ENCODE measurements at regions not wholly inside any gene's neighbourhood (a gene's known extent, or its start where the extent isn't known, plus 50 kb on each side); places are given as distances from the start of the nearest gene placed in this dataset.
"Not testable (repeated sequence)": the region's sequence is repeated elsewhere in the genome, so short reads cannot be mapped to it uniquely, and the experiment has no call there.

DNA sequence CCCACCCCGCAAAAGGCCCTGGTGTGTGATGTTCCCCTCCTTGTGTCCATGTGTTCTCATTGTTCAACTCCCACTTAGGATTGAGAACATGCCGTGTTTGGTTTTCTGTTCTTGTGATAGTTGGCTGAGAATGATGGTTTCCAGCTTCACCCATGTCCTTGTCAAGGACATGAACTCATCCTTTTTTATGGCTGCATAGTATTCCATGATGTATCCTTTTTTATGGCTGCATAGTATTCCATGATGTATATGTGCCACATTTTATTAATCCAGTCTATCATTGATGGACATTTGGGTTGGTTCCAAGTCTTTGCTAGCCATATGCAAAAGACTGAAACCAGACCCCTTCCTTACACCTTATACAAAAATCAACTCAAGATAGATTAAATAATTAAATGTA is 95.0 kb downstream of the ATOH1 start:
- WGBS (ENCODE audit: low lambda C conversion rate), result 14% methylated on average over 2 of the region's 2 CpGs
- POLR2A ChIA-PET; H3K4me2 ChIP-seq; H3K27me3 ChIP-seq (ENCODE audit: insufficient read depth); H3K36me3 ChIP-seq (replicated peaks in 1 of 2; ENCODE audit: control insufficient read depth in 1 of 2, insufficient read depth in 2 of 2, low read length in 1 of 2); H3K9me2 ChIP-seq; H3F3A ChIP-seq (replicated peaks; ENCODE audit: insufficient read depth); H3K27ac ChIP-seq (ENCODE audit: low read depth in 2 of 2, low read length in 1 of 2); DNase-seq; H3K4me1 ChIP-seq (ENCODE audit: control insufficient read depth in 1 of 2, insufficient read depth in 2 of 2, low read depth in 1 of 2, low read length in 1 of 2); H2AFZ ChIP-seq (ENCODE audit: low read depth); H3K9me3 ChIP-seq; H3K79me2 ChIP-seq (ENCODE audit: insufficient read depth); CTCF ChIA-PET; H4K20me1 ChIP-seq (ENCODE audit: insufficient read depth); H3K4me3 ChIP-seq (ENCODE audit: low read depth in 2 of 2, low read length in 1 of 2); H3K9ac ChIP-seq: not testable (repeated sequence)

DNA sequence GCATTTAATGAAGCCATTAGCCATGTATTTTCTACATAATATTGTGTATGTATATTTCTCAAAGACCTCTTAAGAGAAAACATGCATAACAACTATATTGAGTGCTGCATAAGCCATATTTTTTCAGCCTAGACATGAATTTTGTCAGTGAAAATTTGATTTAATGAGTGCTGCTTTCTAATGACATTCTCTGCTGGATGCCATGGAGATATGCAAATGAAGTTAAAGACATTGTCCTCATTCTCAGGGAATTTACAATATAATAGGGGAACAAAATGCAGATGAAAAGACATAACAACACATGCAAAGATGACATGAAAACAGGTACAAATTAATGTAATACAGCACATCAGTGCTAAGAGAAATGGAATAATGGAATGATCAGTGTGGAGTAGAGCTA is 118.7 kb downstream of the ATOH1 start:
- ChIA-PET CTCF (no interaction called here), POLR2A (no interaction called here)
- no peaks in the 10 kb centered on the region for H3K79me2 ChIP-seq (ENCODE audit: insufficient read depth)
- no peak overlapping the region for H3K27ac ChIP-seq (ENCODE audit: low read depth in 2 of 2, low read length in 1 of 2)
- no peak overlapping the region for H3K4me3 ChIP-seq (ENCODE audit: low read depth in 2 of 2, low read length in 1 of 2)
- no peaks in the 10 kb centered on the region for H3K9me3 ChIP-seq
- H3K27me3 ChIP-seq (ENCODE audit: insufficient read depth), result no peaks in the 10 kb centered on the region
- H3K4me2 ChIP-seq, result no peak overlapping the region
- H2AFZ ChIP-seq (ENCODE audit: low read depth), result no peak overlapping the region
- no peaks in the 10 kb centered on the region for H3F3A ChIP-seq (replicated peaks; ENCODE audit: insufficient read depth)
- no peaks in the 10 kb centered on the region for H3K36me3 ChIP-seq (replicated peaks in 1 of 2; ENCODE audit: control insufficient read depth in 1 of 2, insufficient read depth in 2 of 2, low read length in 1 of 2)
- no peak for TF ChIP-seq RAD21 (IDR thresholded peaks at IDR 0.05; ENCODE audit: low read length)
- no peak for TF ChIP-seq TCF12 (IDR thresholded peaks at IDR 0.05)
- no peak for TF ChIP-seq SIN3A (IDR thresholded peaks at IDR 0.05; ENCODE audit: borderline replicate concordance, low read depth, low read length)
- no peak for TF ChIP-seq SMC3 (IDR thresholded peaks at IDR 0.05; ENCODE audit: low read depth, low read length)
- no peak for TF ChIP-seq NRF1 (IDR thresholded peaks at IDR 0.05; ENCODE audit: low read depth, low read length)
- no peak for TF ChIP-seq FOSL2 (IDR thresholded peaks at IDR 0.05; ENCODE audit: borderline replicate concordance, low read depth)
- TF ChIP-seq MXI1 (IDR thresholded peaks at IDR 0.05; ENCODE audit: low read depth, low read length), result no peak
- TF ChIP-seq, protein P1, sequence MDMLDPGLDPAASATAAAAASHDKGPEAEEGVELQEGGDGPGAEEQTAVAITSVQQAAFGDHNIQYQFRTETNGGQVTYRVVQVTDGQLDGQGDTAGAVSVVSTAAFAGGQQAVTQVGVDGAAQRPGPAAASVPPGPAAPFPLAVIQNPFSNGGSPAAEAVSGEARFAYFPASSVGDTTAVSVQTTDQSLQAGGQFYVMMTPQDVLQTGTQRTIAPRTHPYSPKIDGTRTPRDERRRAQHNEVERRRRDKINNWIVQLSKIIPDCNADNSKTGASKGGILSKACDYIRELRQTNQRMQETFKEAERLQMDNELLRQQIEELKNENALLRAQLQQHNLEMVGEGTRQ (IDR thresholded peaks at IDR 0.05; ENCODE audit: borderline replicate concordance, low read depth, low read length), result no peak
- no peak for TF ChIP-seq MEF2A (IDR thresholded peaks at IDR 0.05; ENCODE audit: borderline replicate concordance, low read depth)
- no peak for TF ChIP-seq RCOR1 (IDR thresholded peaks at IDR 0.05; ENCODE audit: low read length)
- no peak for TF ChIP-seq TEAD4 (IDR thresholded peaks at IDR 0.05; ENCODE audit: borderline replicate concordance, insufficient read depth)
- TF ChIP-seq, protein P2, sequence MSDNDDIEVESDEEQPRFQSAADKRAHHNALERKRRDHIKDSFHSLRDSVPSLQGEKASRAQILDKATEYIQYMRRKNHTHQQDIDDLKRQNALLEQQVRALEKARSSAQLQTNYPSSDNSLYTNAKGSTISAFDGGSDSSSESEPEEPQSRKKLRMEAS (IDR thresholded peaks at IDR 0.05; ENCODE audit: low read depth), result no peak
- TF ChIP-seq RXRA (IDR thresholded peaks at IDR 0.05; ENCODE audit: borderline replicate concordance, low read depth), result no peak
- no peak for TF ChIP-seq FOXJ3 (CRISPR knock-in tag; IDR thresholded peaks at IDR 0.05)
- no peak for TF ChIP-seq ELF1 (IDR thresholded peaks at IDR 0.05)
- TF ChIP-seq TAF1 (IDR thresholded peaks at IDR 0.05; ENCODE audit: borderline replicate concordance, low read depth, low read length), result no peak
- TF ChIP-seq EZH2phosphoT487 (IDR thresholded peaks at IDR 0.05; ENCODE audit: borderline replicate concordance, low read depth), result no peak
- TF ChIP-seq, protein P3, sequence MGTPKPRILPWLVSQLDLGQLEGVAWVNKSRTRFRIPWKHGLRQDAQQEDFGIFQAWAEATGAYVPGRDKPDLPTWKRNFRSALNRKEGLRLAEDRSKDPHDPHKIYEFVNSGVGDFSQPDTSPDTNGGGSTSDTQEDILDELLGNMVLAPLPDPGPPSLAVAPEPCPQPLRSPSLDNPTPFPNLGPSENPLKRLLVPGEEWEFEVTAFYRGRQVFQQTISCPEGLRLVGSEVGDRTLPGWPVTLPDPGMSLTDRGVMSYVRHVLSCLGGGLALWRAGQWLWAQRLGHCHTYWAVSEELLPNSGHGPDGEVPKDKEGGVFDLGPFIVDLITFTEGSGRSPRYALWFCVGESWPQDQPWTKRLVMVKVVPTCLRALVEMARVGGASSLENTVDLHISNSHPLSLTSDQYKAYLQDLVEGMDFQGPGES (IDR thresholded peaks at IDR 0.05; ENCODE audit: low read depth, low read length), result no peak
- H3K4me1 ChIP-seq (ENCODE audit: control insufficient read depth in 1 of 2, insufficient read depth in 2 of 2, low read depth in 1 of 2, low read length in 1 of 2), result no peaks in the 10 kb centered on the region
- H3K9ac ChIP-seq, result no peak overlapping the region
- no peaks in the 10 kb centered on the region for H3K9me2 ChIP-seq
- no peak for DNase-seq
- no peaks in the 10 kb centered on the region for H4K20me1 ChIP-seq (ENCODE audit: insufficient read depth)

DNA sequence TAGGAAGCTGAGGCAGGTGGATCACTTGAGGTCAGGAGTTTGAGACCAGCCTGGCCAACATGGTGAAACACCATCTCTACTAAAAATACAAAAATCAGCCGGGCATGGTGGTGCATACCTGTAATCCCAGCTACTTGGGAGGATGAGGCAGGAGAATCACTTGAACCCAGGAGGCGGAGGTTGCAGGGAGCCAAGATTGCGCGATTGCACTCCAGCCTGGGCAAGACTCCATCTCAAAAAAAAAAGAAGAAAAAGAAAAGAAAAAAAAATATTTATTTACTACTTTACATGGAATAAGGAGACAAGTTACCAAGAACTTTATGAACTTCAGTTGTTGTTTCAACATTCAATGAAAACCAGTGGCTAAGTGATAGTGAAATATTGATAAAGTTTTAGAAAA is 121.7 kb downstream of the ATOH1 start:
- H3K79me2 ChIP-seq (ENCODE audit: insufficient read depth); DNase-seq; H3K4me3 ChIP-seq (ENCODE audit: low read depth in 2 of 2, low read length in 1 of 2); H3K36me3 ChIP-seq (replicated peaks in 1 of 2; ENCODE audit: control insufficient read depth in 1 of 2, insufficient read depth in 2 of 2, low read length in 1 of 2); H3K27me3 ChIP-seq (ENCODE audit: insufficient read depth); POLR2A ChIA-PET; H3K9ac ChIP-seq; H3K4me2 ChIP-seq; H3F3A ChIP-seq (replicated peaks; ENCODE audit: insufficient read depth); H4K20me1 ChIP-seq (ENCODE audit: insufficient read depth); H3K27ac ChIP-seq (ENCODE audit: low read depth in 2 of 2, low read length in 1 of 2); CTCF ChIA-PET; H2AFZ ChIP-seq (ENCODE audit: low read depth); H3K9me2 ChIP-seq; H3K4me1 ChIP-seq (ENCODE audit: control insufficient read depth in 1 of 2, insufficient read depth in 2 of 2, low read depth in 1 of 2, low read length in 1 of 2); H3K9me3 ChIP-seq: not testable (repeated sequence)
- WGBS (ENCODE audit: low lambda C conversion rate), result 63% methylated on average over 4 of the region's 4 CpGs

All from SK-N-SH (cell line).